GM12892 (cell line): ENCODE measurements at regions not wholly inside any gene's neighbourhood (a gene's known extent, or its start where the extent isn't known, plus 50 kb on each side); places are given as distances from the start of the nearest gene placed in this dataset.

Experiments
- POLR2A ChIP-seq: IDR thresholded peaks from 2 replicates; pipeline ENCODE4 v1.6.1; 2011; ENCODE audit warnings: low read depth, low read length, control low read depth
- TAF1 ChIP-seq: IDR thresholded peaks from 2 replicates; pipeline ENCODE4 v1.6.1; 2011; ENCODE audit warnings: low read depth, mild to moderate bottlenecking, control low read depth, low read length, borderline replicate concordance

GRCh38 chr1:221815660-221816059 lies 73.8 kb upstream of the DUSP10 start:
- TF ChIP-seq POLR2A (no peak), TAF1 (no peak)
